ENCODE measurements at regions not wholly inside any gene's neighbourhood (a gene's known extent, or its start where the extent isn't known, plus 50 kb on each side); places are given as distances from the start of the nearest gene placed in this dataset.

DNA sequence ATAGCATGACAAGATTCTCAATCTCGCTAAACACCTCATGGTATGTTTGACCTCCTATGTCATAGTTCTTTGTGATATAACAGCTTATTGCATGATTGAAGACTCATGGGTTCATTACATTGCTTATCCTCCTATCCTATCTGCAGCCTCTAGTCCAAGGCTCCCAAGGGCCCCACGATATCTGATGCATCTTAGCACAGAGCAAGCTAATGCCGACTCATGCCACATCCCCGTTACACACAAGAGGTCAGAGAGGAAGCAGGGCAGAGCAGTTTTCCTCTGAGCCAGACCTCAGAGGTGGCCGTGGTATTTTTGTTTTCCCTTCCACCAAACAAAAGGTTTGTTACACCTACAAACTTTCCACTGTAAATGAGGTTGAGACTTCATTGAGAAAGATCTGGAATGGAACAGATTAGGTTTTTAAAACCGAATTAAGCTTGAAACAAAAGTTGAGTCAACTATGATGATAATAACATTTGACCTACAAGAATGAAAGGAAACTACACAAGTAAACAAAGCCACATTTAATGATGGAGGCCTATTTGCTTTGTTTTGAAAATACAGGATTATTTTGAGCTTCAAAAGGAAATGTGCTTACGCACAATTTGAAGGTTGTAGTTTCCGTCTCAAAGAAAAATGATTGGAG lies 133.9 kb upstream of the MYLIP start:
- no peak overlapping the region for H3K27ac ChIP-seq
- TF ChIP-seq CTCF (conservative IDR thresholded peaks at IDR 0.05) (no peak), ZFX (IDR thresholded peaks at IDR 0.05) (no peak)

DNA sequence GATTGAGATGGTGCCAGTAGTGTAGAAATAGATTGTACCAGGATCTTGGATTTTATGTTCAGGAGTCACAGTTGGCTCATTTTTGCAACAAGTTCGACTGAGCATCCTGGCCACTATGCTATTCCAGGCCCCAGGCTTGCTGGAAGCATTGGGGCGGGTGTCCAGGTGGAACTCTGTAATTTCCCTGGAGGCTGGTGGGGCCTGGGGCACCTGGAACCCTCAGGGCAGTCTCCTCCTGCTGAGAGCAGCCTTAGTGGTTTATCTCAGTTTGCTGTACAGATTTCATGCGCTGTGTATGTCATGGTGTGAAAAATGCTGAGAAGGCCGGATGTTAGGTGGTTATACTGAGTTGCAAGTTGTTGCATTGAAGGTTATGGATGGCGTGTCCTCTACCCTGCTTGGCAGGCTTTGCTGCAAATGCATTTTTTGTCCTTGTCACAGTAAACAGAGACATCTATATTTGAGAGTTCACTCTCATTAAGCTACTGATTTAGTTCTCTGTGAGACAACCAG lies 135.1 kb upstream of the MYLIP start:
- TF ChIP-seq ZFX (IDR thresholded peaks at IDR 0.05), result no peak
- TF ChIP-seq CTCF (conservative IDR thresholded peaks at IDR 0.05), result no peak
- no peak overlapping the region for H3K27ac ChIP-seq

GRCh38 chr6:15990179-15990578 lies 138.7 kb upstream of the MYLIP start:
- H3K27ac ChIP-seq, result no peak overlapping the region
- no peak for TF ChIP-seq CTCF (conservative IDR thresholded peaks at IDR 0.05)
- TF ChIP-seq ZFX (IDR thresholded peaks at IDR 0.05), result no peak

DNA sequence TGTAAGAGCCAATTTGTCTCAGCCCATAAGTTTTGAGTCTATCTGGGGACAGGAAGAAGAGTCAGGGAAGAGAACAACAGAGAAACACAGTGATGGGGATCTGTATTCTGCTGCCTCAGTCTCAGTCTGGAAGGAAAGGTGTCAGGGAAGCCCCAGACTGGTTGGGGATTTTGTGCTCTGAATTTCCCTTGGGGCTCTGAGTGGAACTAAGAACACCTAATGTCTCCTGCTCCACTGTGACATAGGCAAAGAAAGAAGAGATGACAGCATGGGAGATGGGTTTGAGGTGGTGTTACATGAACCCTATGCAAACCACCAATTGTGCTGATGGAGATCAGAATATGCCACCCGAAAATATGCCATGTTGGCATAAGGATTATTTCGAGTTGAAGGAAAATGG lies 139.5 kb upstream of the MYLIP start:
- H3K27ac ChIP-seq, result no peak overlapping the region
- TF ChIP-seq ZFX (IDR thresholded peaks at IDR 0.05) (no peak), CTCF (conservative IDR thresholded peaks at IDR 0.05) (no peak)

DNA sequence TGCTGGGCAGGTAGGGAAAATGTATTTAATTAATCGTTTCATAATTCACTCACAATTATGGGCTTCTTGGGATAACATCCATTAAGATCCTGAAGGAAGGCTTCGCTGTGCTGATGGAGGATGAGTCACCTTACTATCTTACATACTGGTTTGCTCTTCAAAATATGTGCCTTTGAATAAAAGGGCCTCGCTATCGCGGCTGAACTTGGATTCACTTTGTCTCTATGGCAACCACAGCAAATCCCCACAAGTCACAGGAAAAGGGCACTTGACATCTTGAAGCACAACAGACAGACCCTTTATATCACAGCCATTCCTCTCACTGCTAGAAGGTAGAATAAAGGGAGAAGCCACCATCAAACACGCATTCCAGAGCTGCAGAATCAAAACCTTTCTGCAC lies 141.3 kb upstream of the MYLIP start:
- TF ChIP-seq ZFX (IDR thresholded peaks at IDR 0.05) (no peak), CTCF (conservative IDR thresholded peaks at IDR 0.05) (no peak)

DNA sequence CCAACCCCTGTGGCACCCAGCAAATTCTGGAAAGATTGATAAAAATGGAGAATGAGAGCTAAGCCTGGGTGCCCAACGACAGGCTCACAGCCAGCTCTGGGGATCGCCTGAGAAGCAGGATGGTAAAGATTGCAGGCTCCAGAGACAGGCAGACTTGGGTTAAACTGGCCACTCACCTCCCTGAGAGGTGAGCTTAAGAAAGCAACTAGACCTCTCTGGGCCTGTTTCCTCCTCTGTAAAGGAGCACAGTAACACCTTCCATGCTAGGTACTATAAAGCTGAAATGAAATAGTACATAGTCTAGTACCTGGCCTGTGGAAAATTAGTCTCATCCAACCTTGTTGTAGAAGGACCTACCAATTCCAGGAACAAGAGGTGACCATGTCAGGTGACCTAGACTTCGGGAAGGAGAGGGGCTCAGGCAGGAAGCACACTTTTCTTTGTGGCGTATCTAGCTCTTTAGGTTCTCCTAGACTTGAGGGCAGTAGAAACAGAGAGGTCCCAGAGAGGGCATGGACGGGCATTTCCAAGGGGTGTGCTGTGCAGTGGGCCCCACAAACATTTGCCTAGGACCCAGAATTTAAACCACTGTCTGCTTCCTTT lies 142.8 kb upstream of the MYLIP start:
- TF ChIP-seq CTCF (conservative IDR thresholded peaks at IDR 0.05) (no peak), ZFX (IDR thresholded peaks at IDR 0.05) (no peak)
- no peak overlapping the region for H3K27ac ChIP-seq

More for the DNA sequence above, 141.3 kb upstream of the MYLIP start:
- H3K27ac ChIP-seq, result no peak overlapping the region

DNA sequence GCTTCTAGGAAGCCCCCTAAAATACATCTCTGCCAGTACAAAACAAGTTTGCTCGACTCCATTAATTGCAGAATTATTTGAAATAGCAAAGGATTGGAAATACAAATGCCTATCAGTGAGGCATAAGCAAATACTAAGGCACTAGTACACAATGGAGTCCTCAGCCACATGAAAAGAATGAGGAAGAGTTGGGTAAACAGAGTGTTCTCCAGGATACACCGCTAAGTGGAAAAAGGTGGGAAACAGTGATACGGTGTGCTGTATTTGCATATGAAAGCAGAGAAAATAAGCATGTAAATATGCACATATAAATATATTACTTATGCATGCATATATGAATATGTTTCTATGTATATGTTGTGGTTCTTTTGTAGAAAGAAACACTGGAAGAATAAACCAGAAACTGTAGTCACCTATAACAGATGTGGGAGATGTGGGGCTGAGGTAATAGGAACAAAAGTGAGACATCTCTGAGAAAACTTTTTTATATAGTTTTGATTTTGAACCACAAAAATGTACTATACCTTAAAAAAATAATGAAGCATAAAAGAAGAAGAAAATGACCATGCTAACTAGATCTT lies 143.4 kb upstream of the MYLIP start:
- TF ChIP-seq ZFX (IDR thresholded peaks at IDR 0.05) (no peak), CTCF (conservative IDR thresholded peaks at IDR 0.05) (no peak)
- H3K27ac ChIP-seq, result no peak overlapping the region
